GM18508 (cell line): ENCODE measurements at regions not wholly inside any gene's neighbourhood (a gene's known extent, or its start where the extent isn't known, plus 50 kb on each side); places are given as distances from the start of the nearest gene placed in this dataset.

ENCODE experiments used
- ATAC-seq: cut with Tn5 transposase; IDR thresholded peaks from one replicate; pipeline ENCODE4 v1.9.1; 2021; ENCODE audit warnings: moderate number of reproducible peaks; ENCODE audit not compliant: insufficient read depth, unreplicated experiment

DNA sequence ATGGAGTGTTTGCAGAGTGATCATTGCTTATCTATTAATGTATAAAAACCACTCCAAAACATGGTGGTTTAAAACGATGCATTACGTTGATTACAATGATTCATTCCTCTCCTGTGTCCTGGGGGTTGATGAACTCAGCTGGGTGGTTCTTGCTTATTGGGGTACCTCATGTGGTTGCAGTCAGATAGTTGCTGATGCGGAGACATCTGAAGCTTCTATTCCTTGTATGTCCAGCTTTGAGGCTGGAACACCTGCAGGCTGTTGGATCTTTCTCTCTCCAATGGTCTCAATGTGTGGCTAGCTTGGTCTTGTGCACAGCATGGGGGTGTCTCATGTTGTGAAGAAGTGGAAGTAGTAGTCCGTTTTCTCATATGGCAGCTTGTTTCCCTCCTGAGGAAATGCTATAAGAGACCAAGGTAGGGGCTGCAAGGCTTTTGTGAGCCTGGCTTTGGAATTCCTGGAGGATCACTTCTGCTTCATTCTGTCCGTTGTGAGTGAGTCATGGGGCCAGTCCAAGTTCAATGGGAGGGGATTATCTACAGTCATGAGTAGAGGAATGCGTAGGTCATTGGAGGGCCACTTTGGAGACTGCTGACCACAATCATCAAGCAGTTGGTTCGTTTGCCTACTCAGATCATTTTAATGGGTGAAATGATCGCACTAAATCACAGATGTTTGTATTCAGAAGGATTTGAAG, 601.0 kb downstream of the SLC4A3 start:
- no peak for ATAC-seq

DNA sequence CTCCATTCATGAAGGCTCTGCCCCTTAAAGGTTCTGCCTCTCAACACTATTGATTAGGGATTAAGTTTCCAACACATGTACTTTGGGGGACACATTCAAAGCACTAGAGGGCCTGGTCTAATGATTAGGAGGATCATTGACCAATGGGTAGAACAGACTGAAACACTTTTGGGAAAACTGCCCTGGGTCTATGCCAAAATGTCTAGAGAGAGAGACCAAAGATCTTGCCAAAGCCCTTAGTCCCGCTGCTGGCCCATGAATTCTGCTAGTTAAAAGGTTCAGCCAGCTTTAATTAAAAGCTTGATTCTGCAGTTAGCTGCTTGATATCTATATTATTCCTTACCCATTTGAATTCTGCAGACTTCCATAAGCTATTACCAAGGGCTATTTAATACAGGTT, 613.2 kb downstream of the SLC4A3 start:
- ATAC-seq, result no peak

DNA sequence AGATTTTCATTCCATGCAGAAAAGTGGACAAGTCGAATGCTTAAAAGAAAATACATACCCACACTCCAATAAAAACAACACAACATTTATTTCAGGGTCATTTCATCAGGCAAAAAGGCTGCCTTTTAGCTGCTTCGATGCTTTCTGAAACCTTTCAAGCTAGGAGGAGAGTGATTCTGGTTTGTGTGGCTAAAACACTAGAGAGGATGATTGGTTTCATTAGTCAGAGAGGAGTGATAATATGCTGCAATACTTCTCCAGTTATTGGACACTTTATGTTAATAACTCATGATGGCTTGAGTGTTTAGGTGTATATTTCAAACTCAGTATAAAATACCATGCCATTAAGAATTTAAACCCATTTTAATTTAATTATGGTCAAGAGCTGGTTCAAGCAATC, 614.0 kb downstream of the SLC4A3 start:
- no peak for ATAC-seq

DNA sequence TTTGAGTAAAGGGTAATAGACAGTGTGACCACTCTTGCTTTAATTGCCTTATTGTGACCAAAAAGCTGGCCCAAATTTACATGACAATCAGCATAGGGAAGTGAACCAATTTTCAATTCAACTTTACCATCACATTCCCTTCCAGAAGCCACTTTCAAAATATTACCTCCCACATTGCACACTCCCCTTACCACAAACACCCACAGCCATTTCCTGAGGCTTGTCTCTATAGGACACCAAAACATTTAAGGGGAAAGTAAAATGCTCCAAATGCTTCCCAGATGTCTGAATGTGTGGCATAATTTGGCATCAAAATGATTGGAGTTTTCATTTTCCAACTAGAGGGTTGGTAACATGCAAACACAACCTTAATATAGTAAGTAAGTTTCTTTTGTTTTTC, 616.1 kb downstream of the SLC4A3 start:
- ATAC-seq, result no peak

DNA sequence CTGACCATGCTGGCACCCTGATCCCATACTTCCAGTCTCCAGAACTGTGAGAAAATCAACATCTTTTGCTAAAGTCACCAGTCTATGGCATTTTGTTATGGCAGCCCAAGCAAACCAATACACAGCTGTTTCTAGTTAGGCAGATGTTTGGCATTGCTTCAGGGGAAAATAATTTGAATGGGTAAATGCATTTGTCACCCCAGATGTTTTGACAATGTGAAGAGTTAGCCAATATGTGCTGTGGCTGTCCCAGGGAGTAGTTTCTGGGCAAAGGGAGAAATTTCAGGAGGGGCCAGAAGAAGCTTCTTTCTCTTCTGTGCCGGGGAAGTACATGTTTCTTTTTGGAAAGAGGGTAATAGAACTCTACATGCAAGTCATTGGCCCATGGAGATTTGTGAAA, 619.0 kb downstream of the SLC4A3 start:
- ATAC-seq, result no peak

DNA sequence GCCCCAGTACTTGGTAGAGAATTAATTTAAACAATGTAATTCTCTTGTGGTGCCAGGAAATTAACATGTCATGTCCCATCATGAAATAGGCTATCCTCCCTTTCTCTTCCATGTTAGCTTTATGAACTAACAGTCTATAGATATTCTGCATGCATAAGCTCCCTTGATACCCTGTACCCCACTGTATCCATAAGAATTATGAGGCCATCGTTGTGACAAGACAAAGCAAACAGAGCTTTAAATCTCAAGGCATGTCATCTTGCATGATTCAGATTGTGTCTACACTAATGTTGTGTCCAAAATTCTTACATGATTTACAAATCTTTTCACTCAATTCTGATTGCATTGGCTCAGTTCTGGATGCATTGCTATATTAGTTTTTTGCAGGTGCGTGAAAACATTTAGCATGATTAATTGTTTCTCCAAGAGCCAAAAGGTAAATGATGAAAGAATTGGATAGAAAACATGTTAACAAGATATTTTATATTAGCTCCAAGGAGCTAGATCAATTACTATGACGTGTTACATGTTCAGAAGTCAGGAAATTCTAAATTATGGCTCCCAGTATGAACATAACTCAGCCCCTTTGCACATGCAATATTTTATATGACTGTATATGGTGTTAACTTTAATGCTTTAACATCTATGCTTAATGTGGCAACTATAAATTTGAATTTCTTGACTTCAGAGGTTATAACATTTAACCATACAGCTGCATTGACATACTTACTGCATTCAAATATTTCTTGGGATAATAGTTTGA, 620.3 kb downstream of the SLC4A3 start:
- ATAC-seq, result no peak

DNA sequence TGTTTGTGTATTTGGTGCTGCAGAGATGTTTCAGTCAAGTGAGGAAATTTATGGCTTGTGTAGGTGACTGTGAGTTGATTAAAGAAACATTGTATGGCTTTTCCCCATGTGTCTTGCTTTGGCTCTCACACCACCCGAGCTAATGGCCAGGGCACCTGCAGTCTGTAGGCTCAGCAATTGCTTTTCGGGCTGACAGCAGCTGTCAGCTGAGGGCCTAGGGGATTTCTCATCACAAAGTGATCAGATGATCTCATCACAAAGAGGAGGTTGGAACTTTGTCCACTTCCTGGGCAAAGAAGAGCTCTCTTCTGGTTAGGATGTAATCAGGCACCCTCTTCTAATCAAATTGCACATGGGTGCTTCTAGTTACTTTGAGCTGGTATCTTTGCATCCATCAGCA, 632.2 kb downstream of the SLC4A3 start:
- ATAC-seq, result no peak

DNA sequence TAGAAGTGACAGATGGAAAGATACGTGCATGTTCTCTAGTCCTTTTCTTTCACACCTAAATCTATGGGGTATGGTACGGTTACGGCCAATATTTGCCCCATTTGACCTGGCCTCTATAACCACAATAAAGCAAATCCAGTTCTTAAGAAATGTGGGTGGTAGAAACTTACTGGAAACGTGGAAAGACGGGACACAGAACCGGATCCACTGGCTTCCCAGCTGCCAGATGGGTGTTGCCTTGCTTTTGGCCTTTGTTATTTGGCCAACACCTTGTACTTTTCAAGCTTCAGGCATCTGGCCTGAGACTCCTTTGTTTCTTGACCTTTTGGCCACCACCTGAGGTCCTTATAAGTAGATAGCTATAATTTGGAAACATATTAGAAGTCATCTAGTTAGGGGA, 635.9 kb downstream of the SLC4A3 start:
- no peak for ATAC-seq

DNA sequence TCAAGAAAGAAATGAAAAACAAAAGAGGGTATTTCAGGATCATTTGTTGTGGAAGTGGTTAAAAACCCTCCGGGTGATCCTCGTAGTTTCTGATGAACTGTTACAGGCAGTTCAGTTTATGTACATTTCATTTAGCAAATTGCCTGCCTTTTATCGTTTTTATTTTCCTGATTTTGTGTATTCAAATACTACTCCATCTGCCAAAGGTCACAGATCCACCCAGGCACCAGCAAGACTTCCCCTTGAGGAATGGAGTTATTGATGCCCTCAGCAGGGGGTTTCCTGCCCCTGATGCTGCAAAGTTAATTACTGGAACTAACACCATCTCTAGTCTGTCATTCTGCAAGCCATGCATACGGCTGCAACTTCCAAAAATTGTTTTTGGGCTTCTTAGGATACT, 641.9 kb downstream of the SLC4A3 start:
- ATAC-seq, result no peak

DNA sequence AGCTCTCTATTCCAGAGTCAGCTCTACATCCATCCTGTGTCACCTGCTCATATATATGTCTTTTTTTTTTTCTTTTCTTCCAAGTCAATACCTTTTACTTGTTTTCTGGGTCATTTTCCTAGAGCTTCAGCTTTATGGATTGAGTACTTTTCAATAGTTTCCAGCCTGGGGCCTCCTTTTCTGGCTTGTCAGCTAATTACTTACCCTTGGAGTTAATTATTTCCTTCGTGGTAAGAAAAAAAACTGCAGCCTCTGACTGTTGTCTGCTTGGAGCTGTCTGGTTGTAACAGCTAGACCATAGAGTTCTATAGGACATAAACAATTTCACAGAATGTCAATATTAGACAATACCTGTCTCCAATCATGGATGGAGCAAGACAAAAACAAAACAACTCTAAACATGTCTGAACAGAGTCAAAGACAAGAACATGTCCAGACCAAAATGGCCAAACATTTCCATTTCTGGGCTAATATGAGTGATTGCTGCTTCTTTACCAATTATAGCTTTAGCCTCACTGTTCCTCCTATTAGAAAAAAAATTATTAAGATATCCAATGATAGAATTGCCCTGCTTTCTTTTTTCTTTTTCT, 643.1 kb downstream of the SLC4A3 start:
- no peak for ATAC-seq

DNA sequence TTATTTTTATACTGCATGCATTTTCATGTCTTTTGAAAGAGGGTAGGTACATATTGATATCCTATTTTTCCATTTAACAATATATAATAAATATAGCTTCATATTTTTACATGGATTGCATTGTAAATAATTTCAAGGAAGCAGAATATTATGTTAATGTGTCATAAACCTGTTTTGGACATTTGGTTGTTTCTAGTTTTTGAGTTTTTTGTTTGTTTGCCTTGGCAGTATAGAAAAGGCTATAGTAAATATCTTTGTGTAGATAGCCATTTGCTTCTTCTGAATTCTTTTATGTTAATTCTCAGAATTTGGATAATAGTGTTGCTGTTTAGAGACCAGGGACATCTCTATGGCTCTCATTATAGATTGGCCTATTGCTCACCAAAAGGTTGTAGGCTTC, 645.2 kb downstream of the SLC4A3 start:
- no peak for ATAC-seq

DNA sequence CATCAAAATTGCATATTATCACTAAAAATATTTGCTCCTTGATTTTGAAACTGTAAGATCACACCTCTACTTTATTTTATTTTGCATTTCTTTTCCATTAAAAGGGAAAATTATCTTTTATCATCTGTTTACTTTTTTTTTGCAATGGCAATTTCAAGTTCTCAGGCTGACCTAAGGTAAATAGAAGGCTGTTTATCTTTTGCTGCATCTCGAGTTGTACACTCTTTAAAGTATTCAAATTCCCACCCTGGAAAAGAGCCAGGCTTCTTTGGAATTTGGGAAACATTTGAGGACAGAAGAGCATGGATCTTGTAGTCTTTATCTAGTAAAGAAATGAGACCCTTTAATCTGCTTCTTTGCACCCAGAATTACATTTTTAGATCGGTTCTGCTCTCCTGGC, 645.7 kb downstream of the SLC4A3 start:
- ATAC-seq, result no peak

DNA sequence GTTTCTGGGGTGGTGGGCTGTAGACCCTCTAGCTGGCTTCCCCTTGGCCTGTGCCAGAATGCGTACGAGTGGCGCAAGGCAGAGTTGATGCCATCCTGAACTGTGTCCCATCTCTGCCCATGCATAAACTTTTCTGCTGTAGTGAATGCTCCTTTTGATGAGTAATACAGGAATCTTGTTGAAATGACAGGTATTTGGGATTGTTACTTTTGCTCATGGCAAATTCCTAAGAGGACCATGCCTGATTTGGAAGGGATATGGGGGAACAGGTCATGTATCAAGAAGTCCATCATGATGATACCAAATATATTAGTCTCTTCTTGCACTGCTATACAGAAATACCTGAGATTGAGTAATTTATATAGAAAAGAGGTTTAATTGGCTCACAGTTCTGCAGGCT, 648.0 kb downstream of the SLC4A3 start:
- no peak for ATAC-seq

DNA sequence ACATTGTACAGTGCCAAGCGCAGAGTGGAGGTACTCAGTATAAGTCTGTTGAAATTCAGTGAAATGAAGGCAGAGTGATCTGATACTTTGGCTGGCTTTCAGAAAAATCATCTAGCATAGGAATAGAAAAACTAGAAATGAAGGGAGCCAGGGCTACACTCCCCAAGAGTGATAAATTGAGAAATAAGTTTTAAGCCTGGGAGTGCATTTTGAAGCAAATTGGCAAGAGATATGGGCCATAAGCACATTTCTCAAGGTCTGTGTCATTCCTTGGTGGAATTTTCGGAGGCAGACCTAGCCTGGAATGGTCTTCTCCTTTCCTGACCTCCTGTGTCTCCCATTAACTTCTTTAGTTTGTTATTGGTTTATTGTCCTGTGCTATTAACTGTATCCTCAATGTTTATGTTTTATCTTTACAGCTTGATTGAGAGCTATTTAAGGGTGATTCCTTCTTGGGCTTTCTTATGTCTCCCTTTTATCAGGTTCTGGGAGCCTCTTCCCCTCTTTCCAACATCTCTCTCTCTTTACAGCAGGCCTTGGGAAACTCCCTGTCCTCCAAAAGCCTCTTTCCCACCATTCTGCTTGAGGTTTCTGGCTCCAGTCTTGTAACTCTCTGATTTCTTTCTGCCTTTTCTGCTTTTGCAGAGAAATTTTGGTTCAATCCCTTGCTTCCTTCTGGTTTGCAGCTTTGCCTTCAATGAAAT, 649.5 kb downstream of the SLC4A3 start:
- no peak for ATAC-seq

DNA sequence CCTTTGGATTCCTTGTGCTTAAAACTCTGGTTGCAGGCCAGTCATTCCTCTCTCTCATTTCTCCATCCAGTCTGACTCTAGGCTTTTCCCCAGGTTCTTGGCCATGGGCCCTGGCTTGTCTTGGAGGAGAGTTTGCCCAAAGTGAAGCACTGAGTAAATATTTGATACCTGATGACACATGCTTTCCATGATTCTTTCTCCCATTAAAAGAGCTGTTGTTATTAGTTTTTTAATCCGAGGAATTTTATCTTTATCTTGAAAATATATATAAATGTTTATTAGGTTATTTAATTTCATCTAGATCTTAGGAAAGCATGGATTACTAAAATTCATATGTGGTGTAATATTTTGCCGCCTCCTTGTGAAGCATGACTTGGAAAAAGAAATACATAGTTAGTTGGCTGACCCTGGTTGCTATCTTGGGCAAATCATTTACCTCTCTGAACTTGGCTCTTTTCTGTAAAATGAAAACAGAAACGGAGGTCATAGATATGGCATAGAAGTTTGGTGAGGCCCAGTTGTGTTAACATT, 650.1 kb downstream of the SLC4A3 start:
- ATAC-seq, result no peak

DNA sequence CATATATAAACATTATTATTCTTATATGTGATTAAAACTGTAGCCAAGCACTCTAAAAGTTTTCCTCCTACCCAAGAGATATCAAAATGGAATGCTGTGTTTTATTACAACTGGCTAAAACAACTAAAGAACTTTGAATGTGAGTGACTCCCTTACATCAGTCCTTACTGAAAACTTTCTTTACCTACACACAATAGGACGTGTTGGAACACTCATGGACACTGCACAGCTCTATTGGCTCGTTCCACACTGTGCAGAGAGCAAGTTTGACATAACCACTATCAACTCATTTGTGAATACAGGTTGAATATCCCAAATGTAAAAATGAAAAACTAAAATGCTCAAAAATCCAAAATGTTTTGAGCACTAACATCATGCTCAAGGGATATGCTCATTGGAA, 650.6 kb downstream of the SLC4A3 start:
- ATAC-seq, result no peak

DNA sequence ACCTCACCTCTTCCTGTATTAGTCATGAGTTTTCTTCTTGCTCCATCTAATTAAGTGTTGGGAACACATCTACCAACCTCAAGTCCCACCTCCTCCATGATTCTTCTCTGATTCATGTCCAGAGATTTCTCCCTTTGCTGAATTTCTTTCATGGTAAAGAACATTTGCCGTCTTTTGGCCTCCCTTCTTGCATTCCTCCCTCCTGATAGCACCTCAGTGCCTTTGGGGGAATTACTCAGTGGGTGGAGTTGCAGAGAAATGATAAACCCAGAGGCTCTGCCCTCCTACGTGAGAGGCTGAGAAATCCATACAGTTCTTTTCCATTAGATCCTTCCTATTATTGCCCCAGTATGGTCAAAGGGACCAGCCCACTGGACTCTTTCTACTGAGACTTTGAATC, 651.9 kb downstream of the SLC4A3 start:
- no peak for ATAC-seq

DNA sequence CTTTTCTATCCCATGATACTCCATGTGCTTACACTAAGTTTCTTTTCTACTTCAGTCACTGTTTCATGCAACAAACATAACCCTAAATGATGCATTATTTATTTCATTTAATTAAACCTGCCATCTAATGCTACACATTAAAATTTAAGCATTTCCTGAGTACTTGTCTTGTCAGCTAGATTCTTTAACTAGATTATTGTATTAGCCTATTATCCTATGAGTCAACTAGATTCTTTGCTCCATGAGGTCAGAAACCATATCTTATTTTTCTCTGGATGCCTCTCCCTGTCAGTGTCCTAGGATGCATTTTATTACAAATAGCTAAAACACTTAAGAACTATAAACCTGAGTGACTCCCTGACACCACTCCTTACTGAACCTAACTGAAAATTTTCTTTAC, 652.4 kb downstream of the SLC4A3 start:
- no peak for ATAC-seq

DNA sequence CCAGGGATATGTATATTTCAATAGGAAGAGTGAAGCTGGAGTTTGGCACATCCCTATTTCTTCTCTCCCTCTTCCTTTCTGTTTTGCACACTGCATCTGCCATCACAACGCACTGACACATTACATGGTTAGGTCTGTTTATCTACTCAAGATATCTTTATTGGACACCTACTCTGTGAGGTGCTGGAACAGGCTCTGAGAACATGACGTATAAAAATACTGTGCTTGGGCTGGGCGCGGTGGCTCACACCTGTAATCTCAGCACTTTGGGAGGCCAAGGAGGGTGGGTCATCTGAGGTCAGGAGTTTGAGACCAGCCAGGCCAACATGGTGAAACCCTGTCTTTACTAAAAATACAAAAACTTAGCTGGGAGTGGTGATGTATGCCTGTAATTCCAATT, 653.3 kb downstream of the SLC4A3 start:
- ATAC-seq, result no peak

DNA sequence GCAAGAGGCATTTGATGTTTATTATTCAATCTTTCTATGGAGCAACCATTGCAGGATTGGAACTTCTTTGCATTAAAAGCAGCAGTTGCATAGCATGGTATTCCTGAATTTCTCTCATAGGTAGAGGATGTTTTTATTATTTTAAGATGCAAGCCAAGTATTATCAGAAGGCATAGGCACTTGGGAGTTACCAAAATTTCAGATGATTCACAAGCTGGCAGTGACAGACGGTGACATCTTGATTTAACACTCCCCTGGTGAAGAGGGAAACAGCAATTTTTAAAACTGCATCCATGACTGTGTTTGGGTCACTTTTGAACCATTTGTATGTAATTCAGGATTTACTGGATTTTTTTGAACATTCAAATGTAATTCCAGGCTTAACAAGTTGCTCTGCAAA, 654.3 kb downstream of the SLC4A3 start:
- ATAC-seq, result no peak

DNA sequence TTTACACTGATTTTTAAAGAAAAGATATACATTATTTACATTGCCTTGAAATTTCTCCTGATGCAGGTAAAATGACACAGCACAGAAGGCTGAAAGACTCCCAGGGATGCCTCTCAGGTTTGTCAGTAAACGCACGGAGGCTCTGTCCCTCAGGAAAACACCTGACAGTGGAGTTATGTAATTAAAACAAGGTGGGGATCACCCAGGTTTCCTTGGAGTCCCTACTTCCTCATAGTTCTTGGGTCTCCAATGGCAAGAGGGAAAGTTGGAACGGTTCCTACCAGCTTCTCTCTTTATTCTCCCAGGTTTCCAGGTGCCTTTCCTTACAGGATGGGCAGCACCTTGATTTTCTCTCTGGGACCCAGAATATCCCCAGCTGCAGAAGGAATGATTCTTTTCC, 654.8 kb downstream of the SLC4A3 start:
- ATAC-seq, result no peak
